Activated naive CD8-positive, alpha-beta T cell treated with anti-CD3 and anti-CD28 coated beads, Interleukin-2, amount 10 ng/mL, durations not matched to agents 7 days and 5 days (primary cell): ENCODE measurements at regions not wholly inside any gene's neighbourhood (a gene's known extent, or its start where the extent isn't known, plus 50 kb on each side); places are given as distances from the start of the nearest gene placed in this dataset.

Experiments
- ATAC-seq: fragments of 150-1000 bp; cut with Tn5 transposase; one replicate; pipeline ENCODE4 v1.10.0; 2021; ENCODE audit warnings: low read depth, moderate library complexity
- POLR2A ChIA-PET: fragments of 350-600 bp; sonication (Branson Sonifier 250); formaldehyde crosslinking; loops from one replicate; lab custom pipeline; 2021; ENCODE audit warnings: antibody characterized with exemption; lab: Charles Lee
- DNase-seq: peaks from one replicate; pipeline ENCODE4 v3.0.0; 2021
- H3K27ac Mint-ChIP-seq: one replicate; pipeline ENCODE4 v1.8.0; 2022; ENCODE audit warnings: mild to moderate bottlenecking, mixed read lengths
- H3K27me3 Mint-ChIP-seq: one replicate; pipeline ENCODE4 v1.8.0; 2022; ENCODE audit warnings: mild to moderate bottlenecking, moderate library complexity, mixed read lengths
- H3K36me3 Mint-ChIP-seq: one replicate; pipeline ENCODE4 v1.8.0; 2021; ENCODE audit warnings: mild to moderate bottlenecking, mixed read lengths
- H3K4me1 Mint-ChIP-seq: one replicate; pipeline ENCODE4 v1.8.0; 2021; ENCODE audit warnings: mixed read lengths
- H3K4me3 Mint-ChIP-seq: one replicate; pipeline ENCODE4 v1.8.0; 2022; ENCODE audit warnings: mild to moderate bottlenecking, moderate library complexity, mixed read lengths
- H3K9me3 Mint-ChIP-seq: one replicate; pipeline ENCODE4 v1.8.0; 2021; ENCODE audit warnings: mixed read lengths

- Mint-ChIP-seq H3K27ac (no peak overlapping the region), H3K4me3 (no peak overlapping the region), H3K4me1 (peaks cover 7% of the 10 kb centered on the region), H3K36me3 (peaks cover 8% of the 10 kb centered on the region), H3K9me3 (no peaks in the 10 kb centered on the region), H3K27me3 (no peaks in the 10 kb centered on the region)
- no peak for DNase-seq
- peak; percentile 30 for ATAC-seq
- POLR2A ChIA-PET = no interaction called here
Observed at GRCh38 chr4:4693258-4693657, 151.4 kb upstream of the STX18 start.

- ATAC-seq (no peak), DNase-seq (no peak)
- peaks cover 8% of the 10 kb centered on the region for H3K36me3 Mint-ChIP-seq
- H3K9me3 Mint-ChIP-seq = no peaks in the 10 kb centered on the region
- H3K27ac Mint-ChIP-seq = no peak overlapping the region
- POLR2A ChIA-PET = no interaction called here
- H3K4me3 Mint-ChIP-seq = no peak overlapping the region
- no peaks in the 10 kb centered on the region for H3K27me3 Mint-ChIP-seq
- H3K4me1 Mint-ChIP-seq = peaks cover 7% of the 10 kb centered on the region
Observed at GRCh38 chr4:4690854-4691253, 149.0 kb upstream of the STX18 start.

- POLR2A ChIA-PET = no interaction called here
- H3K36me3 Mint-ChIP-seq = peaks cover 8% of the 10 kb centered on the region
- no peaks in the 10 kb centered on the region for H3K27me3 Mint-ChIP-seq
- no peaks in the 10 kb centered on the region for H3K9me3 Mint-ChIP-seq
- DNase-seq (no peak), ATAC-seq (no peak)
- no peak overlapping the region for H3K4me3 Mint-ChIP-seq
- peaks cover 7% of the 10 kb centered on the region for H3K4me1 Mint-ChIP-seq
- no peak overlapping the region for H3K27ac Mint-ChIP-seq
Observed at GRCh38 chr4:4689694-4690440, 148.0 kb upstream of the STX18 start.

- DNase-seq (no peak), ATAC-seq (no peak)
- no peak overlapping the region for H3K27ac Mint-ChIP-seq
- peaks cover 8% of the 10 kb centered on the region for H3K36me3 Mint-ChIP-seq
- peaks cover 4% of the 10 kb centered on the region for H3K4me1 Mint-ChIP-seq
- H3K27me3 Mint-ChIP-seq = no peaks in the 10 kb centered on the region
- H3K9me3 Mint-ChIP-seq = no peaks in the 10 kb centered on the region
- POLR2A ChIA-PET = no interaction called here
- H3K4me3 Mint-ChIP-seq = no peak overlapping the region
Observed at GRCh38 chr4:4687935-4688727, 146.3 kb upstream of the STX18 start.

GRCh38 chr4:4687100-4687499 lies 145.3 kb upstream of the STX18 start:
- H3K4me1 Mint-ChIP-seq = peaks cover 3% of the 10 kb centered on the region
- no peak overlapping the region for H3K27ac Mint-ChIP-seq
- H3K9me3 Mint-ChIP-seq = no peaks in the 10 kb centered on the region
- POLR2A ChIA-PET = no interaction called here
- H3K4me3 Mint-ChIP-seq = no peak overlapping the region
- peaks cover 6% of the 10 kb centered on the region for H3K36me3 Mint-ChIP-seq
- DNase-seq (no peak), ATAC-seq (no peak)
- H3K27me3 Mint-ChIP-seq = no peaks in the 10 kb centered on the region

- ATAC-seq = no peak
- Mint-ChIP-seq H3K27me3 (no peaks in the 10 kb centered on the region), H3K27ac (no peak overlapping the region), H3K4me1 (peaks cover 3% of the 10 kb centered on the region), H3K9me3 (no peaks in the 10 kb centered on the region), H3K4me3 (no peak overlapping the region), H3K36me3 (peaks cover 6% of the 10 kb centered on the region)
- POLR2A ChIA-PET = no interaction called here
- no peak for DNase-seq
Observed at GRCh38 chr4:4685810-4686795, 144.3 kb upstream of the STX18 start.

GRCh38 chr4:4681653-4682052 lies 139.8 kb upstream of the STX18 start:
- ATAC-seq (no peak), DNase-seq (no peak)
- no peaks in the 10 kb centered on the region for H3K4me1 Mint-ChIP-seq
- no peaks in the 10 kb centered on the region for H3K9me3 Mint-ChIP-seq
- H3K27me3 Mint-ChIP-seq = no peaks in the 10 kb centered on the region
- POLR2A ChIA-PET = no interaction called here
- H3K4me3 Mint-ChIP-seq = no peak overlapping the region
- H3K36me3 Mint-ChIP-seq = no peaks in the 10 kb centered on the region
- no peak overlapping the region for H3K27ac Mint-ChIP-seq

GRCh38 chr4:4680758-4681157 lies 138.9 kb upstream of the STX18 start:
- POLR2A ChIA-PET = no interaction called here

GRCh38 chr4:4680243-4680642 lies 138.4 kb upstream of the STX18 start:
- no peaks in the 10 kb centered on the region for H3K9me3 Mint-ChIP-seq
- POLR2A ChIA-PET = no interaction called here
- no peaks in the 10 kb centered on the region for H3K36me3 Mint-ChIP-seq
- ATAC-seq (no peak), DNase-seq (no peak)
- no peak overlapping the region for H3K4me3 Mint-ChIP-seq
- no peak overlapping the region for H3K27ac Mint-ChIP-seq
- H3K4me1 Mint-ChIP-seq = no peaks in the 10 kb centered on the region
- no peaks in the 10 kb centered on the region for H3K27me3 Mint-ChIP-seq

More at GRCh38 chr4:4680758-4681157, 138.9 kb upstream of the STX18 start:
- ATAC-seq (no peak), DNase-seq (no peak)
- no peaks in the 10 kb centered on the region for H3K4me1 Mint-ChIP-seq
- H3K27ac Mint-ChIP-seq = no peak overlapping the region
- no peaks in the 10 kb centered on the region for H3K36me3 Mint-ChIP-seq
- no peaks in the 10 kb centered on the region for H3K9me3 Mint-ChIP-seq
- no peaks in the 10 kb centered on the region for H3K27me3 Mint-ChIP-seq
- no peak overlapping the region for H3K4me3 Mint-ChIP-seq

GRCh38 chr4:4677556-4678522 lies 136.0 kb upstream of the STX18 start:
- Mint-ChIP-seq H3K36me3 (no peaks in the 10 kb centered on the region), H3K27me3 (no peaks in the 10 kb centered on the region), H3K9me3 (no peaks in the 10 kb centered on the region), H3K4me1 (peaks cover 2% of the 10 kb centered on the region), H3K4me3 (no peak overlapping the region), H3K27ac (no peak overlapping the region)
- POLR2A ChIA-PET = no interaction called here
- ATAC-seq = no peak
- DNase-seq = no peak

- POLR2A ChIA-PET = no interaction called here
- H3K4me1 Mint-ChIP-seq = peaks cover 2% of the 10 kb centered on the region
- no peak overlapping the region for H3K4me3 Mint-ChIP-seq
- no peaks in the 10 kb centered on the region for H3K9me3 Mint-ChIP-seq
- H3K36me3 Mint-ChIP-seq = no peaks in the 10 kb centered on the region
- DNase-seq = no peak
- H3K27ac Mint-ChIP-seq = no peak overlapping the region
- H3K27me3 Mint-ChIP-seq = no peaks in the 10 kb centered on the region
- no peak for ATAC-seq
Observed at GRCh38 chr4:4675641-4676040, 133.8 kb upstream of the STX18 start.

- ATAC-seq (no peak), DNase-seq (no peak)
- Mint-ChIP-seq H3K4me1 (peaks cover 2% of the 10 kb centered on the region), H3K27me3 (no peaks in the 10 kb centered on the region), H3K36me3 (no peaks in the 10 kb centered on the region), H3K9me3 (no peaks in the 10 kb centered on the region), H3K27ac (no peak overlapping the region), H3K4me3 (no peak overlapping the region)
- POLR2A ChIA-PET = no interaction called here
Observed at GRCh38 chr4:4675051-4675581, 133.3 kb upstream of the STX18 start.
